ENCODE measurements at regions not wholly inside any gene's neighbourhood (a gene's known extent, or its start where the extent isn't known, plus 50 kb on each side); places are given as distances from the start of the nearest gene placed in this dataset.

GRCh38 chr7:106181658-106182265, 69.7 kb upstream of the SYPL1 start:
- no peak overlapping the region for H3K9ac ChIP-seq (ENCODE audit: insufficient read length, low read depth)
- no peaks in the 10 kb centered on the region for H3K36me3 ChIP-seq (ENCODE audit: insufficient read depth, insufficient read length, low read length)
- DNase-seq (ENCODE audit: low read depth, low spot score): no peak
- H3K4me3 ChIP-seq (ENCODE audit: insufficient read length, low read depth): no peak overlapping the region
- no peaks in the 10 kb centered on the region for H3K9me3 ChIP-seq (ENCODE audit: insufficient read depth, low read length)
- H3K4me1 ChIP-seq (ENCODE audit: insufficient read depth, insufficient read length): no peaks in the 10 kb centered on the region
- H3K27me3 ChIP-seq (ENCODE audit: insufficient read depth, insufficient read length): no peaks in the 10 kb centered on the region
- TF ChIP-seq YY1 (IDR thresholded peaks at IDR 0.05; ENCODE audit: insufficient read depth, insufficient read length) (no peak), ZNF274 (IDR thresholded peaks at IDR 0.05; ENCODE audit: low read depth, low read length) (no peak), SUZ12 (IDR thresholded peaks at IDR 0.05; ENCODE audit: extremely low read depth, insufficient read depth, insufficient read length) (no peak)

GRCh38 chr7:106180721-106181120, 68.6 kb upstream of the SYPL1 start:
- TF ChIP-seq SUZ12 (IDR thresholded peaks at IDR 0.05; ENCODE audit: extremely low read depth, insufficient read depth, insufficient read length): no peak
- TF ChIP-seq ZNF274 (IDR thresholded peaks at IDR 0.05; ENCODE audit: low read depth, low read length): no peak
- TF ChIP-seq YY1 (IDR thresholded peaks at IDR 0.05; ENCODE audit: insufficient read depth, insufficient read length): no peak
- no peaks in the 10 kb centered on the region for H3K27me3 ChIP-seq (ENCODE audit: insufficient read depth, insufficient read length)
- DNase-seq (ENCODE audit: low read depth, low spot score): no peak
- no peak overlapping the region for H3K9ac ChIP-seq (ENCODE audit: insufficient read length, low read depth)
- no peak overlapping the region for H3K4me3 ChIP-seq (ENCODE audit: insufficient read length, low read depth)
- no peaks in the 10 kb centered on the region for H3K4me1 ChIP-seq (ENCODE audit: insufficient read depth, insufficient read length)
- H3K36me3 ChIP-seq (ENCODE audit: insufficient read depth, insufficient read length, low read length): no peaks in the 10 kb centered on the region
- no peaks in the 10 kb centered on the region for H3K9me3 ChIP-seq (ENCODE audit: insufficient read depth, low read length)

- TF ChIP-seq YY1 (IDR thresholded peaks at IDR 0.05; ENCODE audit: insufficient read depth, insufficient read length) (no peak), ZNF274 (IDR thresholded peaks at IDR 0.05; ENCODE audit: low read depth, low read length) (no peak)
- DNase-seq (ENCODE audit: low read depth, low spot score): no peak
- Histone ChIP-seq H3K27me3 (ENCODE audit: insufficient read depth, insufficient read length) (no peaks in the 10 kb centered on the region), H3K4me1 (ENCODE audit: insufficient read depth, insufficient read length) (no peaks in the 10 kb centered on the region), H3K36me3 (ENCODE audit: insufficient read depth, insufficient read length, low read length) (no peaks in the 10 kb centered on the region), H3K9ac (ENCODE audit: insufficient read length, low read depth) (no peak overlapping the region), H3K9me3 (ENCODE audit: insufficient read depth, low read length) (no peaks in the 10 kb centered on the region), H3K4me3 (ENCODE audit: insufficient read length, low read depth) (no peak overlapping the region)
These were observed 67.1 kb upstream of the SYPL1 start for GRCh38 chr7:106179256-106179655.

- Histone ChIP-seq H3K4me3 (ENCODE audit: insufficient read length, low read depth) (no peak overlapping the region), H3K4me1 (ENCODE audit: insufficient read depth, insufficient read length) (no peaks in the 10 kb centered on the region), H3K36me3 (ENCODE audit: insufficient read depth, insufficient read length, low read length) (no peaks in the 10 kb centered on the region), H3K9me3 (ENCODE audit: insufficient read depth, low read length) (no peaks in the 10 kb centered on the region), H3K27me3 (ENCODE audit: insufficient read depth, insufficient read length) (no peaks in the 10 kb centered on the region), H3K9ac (ENCODE audit: insufficient read length, low read depth) (no peak overlapping the region)
- no peak for DNase-seq (ENCODE audit: low read depth, low spot score)
- no peak for TF ChIP-seq YY1 (IDR thresholded peaks at IDR 0.05; ENCODE audit: insufficient read depth, insufficient read length)
- no peak for TF ChIP-seq SUZ12 (IDR thresholded peaks at IDR 0.05; ENCODE audit: extremely low read depth, insufficient read depth, insufficient read length)
- TF ChIP-seq ZNF274 (IDR thresholded peaks at IDR 0.05; ENCODE audit: low read depth, low read length): no peak
These were observed 66.6 kb upstream of the SYPL1 start for GRCh38 chr7:106178593-106179134.

GRCh38 chr7:106177738-106178592, 65.9 kb upstream of the SYPL1 start:
- Histone ChIP-seq H3K4me1 (ENCODE audit: insufficient read depth, insufficient read length) (no peaks in the 10 kb centered on the region), H3K36me3 (ENCODE audit: insufficient read depth, insufficient read length, low read length) (no peaks in the 10 kb centered on the region), H3K9ac (ENCODE audit: insufficient read length, low read depth) (no peak overlapping the region), H3K27me3 (ENCODE audit: insufficient read depth, insufficient read length) (no peaks in the 10 kb centered on the region), H3K9me3 (ENCODE audit: insufficient read depth, low read length) (no peaks in the 10 kb centered on the region), H3K4me3 (ENCODE audit: insufficient read length, low read depth) (no peak overlapping the region)
- DNase-seq (ENCODE audit: low read depth, low spot score): no peak
- no peak for TF ChIP-seq SUZ12 (IDR thresholded peaks at IDR 0.05; ENCODE audit: extremely low read depth, insufficient read depth, insufficient read length)
- TF ChIP-seq ZNF274 (IDR thresholded peaks at IDR 0.05; ENCODE audit: low read depth, low read length): no peak
- TF ChIP-seq YY1 (IDR thresholded peaks at IDR 0.05; ENCODE audit: insufficient read depth, insufficient read length): no peak

- Histone ChIP-seq H3K9ac (ENCODE audit: insufficient read length, low read depth) (no peak overlapping the region), H3K4me1 (ENCODE audit: insufficient read depth, insufficient read length) (no peaks in the 10 kb centered on the region), H3K36me3 (ENCODE audit: insufficient read depth, insufficient read length, low read length) (no peaks in the 10 kb centered on the region), H3K4me3 (ENCODE audit: insufficient read length, low read depth) (no peak overlapping the region), H3K27me3 (ENCODE audit: insufficient read depth, insufficient read length) (no peaks in the 10 kb centered on the region), H3K9me3 (ENCODE audit: insufficient read depth, low read length) (no peaks in the 10 kb centered on the region)
- no peak for DNase-seq (ENCODE audit: low read depth, low spot score)
- TF ChIP-seq SUZ12 (IDR thresholded peaks at IDR 0.05; ENCODE audit: extremely low read depth, insufficient read depth, insufficient read length) (no peak), ZNF274 (IDR thresholded peaks at IDR 0.05; ENCODE audit: low read depth, low read length) (no peak), YY1 (IDR thresholded peaks at IDR 0.05; ENCODE audit: insufficient read depth, insufficient read length) (no peak)
These were observed 65.2 kb upstream of the SYPL1 start for GRCh38 chr7:106177300-106177690.
